Pancreas (tissue), 10 donors: ENCODE measurements at regions not wholly inside any gene's neighbourhood (a gene's known extent, or its start where the extent isn't known, plus 50 kb on each side); places are given as distances from the start of the nearest gene placed in this dataset.

Experiments
- ATAC-seq, 4 donors: fragments of 200-7000 bp; cut with Tn5 transposase; one replicate each; pipeline versions ENCODE4 v1.8.0 to v1.9.1; 2020; ENCODE audit warnings: mild to moderate bottlenecking in 4 of 4, moderate library complexity in 4 of 4
- DNase-seq, 6 donors: peaks; one replicate each; pipeline ENCODE4 v3.0.0-alpha.2; 2020
- FAIRE-seq: peaks from 2 replicates; lab custom pipeline; 2012; peaks lifted over from hg19 to GRCh38; lab: Jason Lieb, UNC
- H3K27ac ChIP-seq, 4 donors: fragments of 200-600 bp; sonication (generic); 1 replicate in 3 of 4; 2 replicates in 1 of 4; pipeline versions ENCODE4 v1.5.0 to v1.8.0; 2020
- H3K27me3 ChIP-seq, 4 donors: fragments of 200-600 bp; one replicate each; pipeline ENCODE4 v1.8.0; 2021
- H3K36me3 ChIP-seq, 3 donors: fragments of 200-600 bp; sonication (generic) in 1 of 3; one replicate each; pipeline versions ENCODE4 v1.5.0 to v1.8.0; 2020 to 2021
- H3K4me1 ChIP-seq, 3 donors: fragments of 200-600 bp; one replicate each; pipeline ENCODE4 v1.8.0; 2021
- H3K4me3 ChIP-seq, 4 donors: fragments of 200-600 bp; sonication (generic) in 2 of 4; one replicate each; pipeline versions ENCODE4 v1.5.0 to v1.8.0; 2020 to 2021
- H3K9me3 ChIP-seq, 4 donors: fragments of 200-600 bp; one replicate each; pipeline ENCODE4 v1.8.0; 2021
- WGBS, 2 donors: extraction: QIAGEN DNeasy Blood & Tissue Kit; methylation state at CpG; one replicate each; pipeline ENCODE4 v1.1.7; 2013; 5-methylcytosine and 5-hydroxymethylcytosine counted together
- intact Hi-C, 3 donors: fragments of 100-400 bp; cut with DNase I; formaldehyde crosslinking; loops; one replicate each; pipeline versions ENCODE4 v1.11.1 to v1.14.2; 2022
- TF ChIP-seq, protein P1 (sequence below), 4 donors: fragments of 200-600 bp; sonication (generic) in 3 of 4; IDR thresholded peaks; one replicate each; pipeline versions ENCODE4 v1.5.0 to v1.8.0; 2021; ENCODE audit warnings: antibody characterized with exemption in 4 of 4
- donor health status: healthy with polysubstance abuse.
- donor health status: DM: no; HTN: no; CAD: no; lungs with moderate emphysema.
- donor health status: DM: no; HTN: no; CAD: no.
- donor health status: control.
- donor health status: control.
- donor health status: Bipolar disorder and iron deficiency.
- donor health status: DM: yes; HTN: yes; CAD: no.
- donor health status: DM: no; HTN: no; CAD: no.
- donor health status: DM: no; HTN: no; CAD: no.
- donor health status: DM: yes; HTN: yes; CAD: no.

- intact Hi-C loops, result no loop called here
- Histone ChIP-seq H3K27me3 (peaks cover 0 to 4% (median 0%) of the 10 kb centered on the region in 4 donors), H3K9me3 (no peaks in the 10 kb centered on the region), H3K4me3 (no peak overlapping the region), H3K36me3 (no peaks in the 10 kb centered on the region), H3K27ac (no peak overlapping the region), H3K4me1 (no peaks in the 10 kb centered on the region)
- FAIRE-seq, result no peak
- TF ChIP-seq, protein P1, sequence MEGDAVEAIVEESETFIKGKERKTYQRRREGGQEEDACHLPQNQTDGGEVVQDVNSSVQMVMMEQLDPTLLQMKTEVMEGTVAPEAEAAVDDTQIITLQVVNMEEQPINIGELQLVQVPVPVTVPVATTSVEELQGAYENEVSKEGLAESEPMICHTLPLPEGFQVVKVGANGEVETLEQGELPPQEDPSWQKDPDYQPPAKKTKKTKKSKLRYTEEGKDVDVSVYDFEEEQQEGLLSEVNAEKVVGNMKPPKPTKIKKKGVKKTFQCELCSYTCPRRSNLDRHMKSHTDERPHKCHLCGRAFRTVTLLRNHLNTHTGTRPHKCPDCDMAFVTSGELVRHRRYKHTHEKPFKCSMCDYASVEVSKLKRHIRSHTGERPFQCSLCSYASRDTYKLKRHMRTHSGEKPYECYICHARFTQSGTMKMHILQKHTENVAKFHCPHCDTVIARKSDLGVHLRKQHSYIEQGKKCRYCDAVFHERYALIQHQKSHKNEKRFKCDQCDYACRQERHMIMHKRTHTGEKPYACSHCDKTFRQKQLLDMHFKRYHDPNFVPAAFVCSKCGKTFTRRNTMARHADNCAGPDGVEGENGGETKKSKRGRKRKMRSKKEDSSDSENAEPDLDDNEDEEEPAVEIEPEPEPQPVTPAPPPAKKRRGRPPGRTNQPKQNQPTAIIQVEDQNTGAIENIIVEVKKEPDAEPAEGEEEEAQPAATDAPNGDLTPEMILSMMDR (IDR thresholded peaks at IDR 0.05), result no peak
- WGBS, 2 donors, result 49 to 59% methylated on average over 3 of the region's 3 CpGs
- ATAC-seq, result no peak
- no peak for DNase-seq
Measured at GRCh38 chr11:82076126-82076525, 657.5 kb downstream of the FAM181B start.

DNA sequence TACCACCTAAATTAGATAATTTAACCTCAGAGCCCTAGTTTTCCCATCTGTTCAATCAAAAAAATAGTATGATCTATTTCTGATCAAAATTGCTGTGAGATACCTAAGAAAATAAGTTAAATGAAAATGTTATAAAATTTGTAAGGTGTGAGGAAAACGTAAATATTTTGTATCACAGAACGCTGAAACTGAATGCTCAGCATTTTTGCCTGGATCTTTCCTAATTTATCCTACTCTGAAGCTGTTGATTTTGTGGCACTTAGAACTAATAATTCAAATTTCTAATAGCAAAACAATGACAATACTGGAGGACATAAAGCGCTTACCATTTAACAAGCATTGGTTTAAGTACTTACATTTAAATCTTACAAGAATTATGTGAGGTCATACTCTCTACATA is 674.2 kb downstream of the FAM181B start:
- Histone ChIP-seq H3K36me3 (no peaks in the 10 kb centered on the region), H3K27ac (no peak overlapping the region), H3K4me3 (no peak overlapping the region), H3K9me3 (no peaks in the 10 kb centered on the region), H3K4me1 (no peaks in the 10 kb centered on the region), H3K27me3 (no peaks in the 10 kb centered on the region)
- TF ChIP-seq, protein P1 (IDR thresholded peaks at IDR 0.05), result no peak
- DNase-seq (no peak), FAIRE-seq (no peak), ATAC-seq (no peak)
- WGBS, 2 donors, result 71 to 75% methylated on average over 3 of the region's 3 CpGs
- intact Hi-C loops, result no loop called here

DNA sequence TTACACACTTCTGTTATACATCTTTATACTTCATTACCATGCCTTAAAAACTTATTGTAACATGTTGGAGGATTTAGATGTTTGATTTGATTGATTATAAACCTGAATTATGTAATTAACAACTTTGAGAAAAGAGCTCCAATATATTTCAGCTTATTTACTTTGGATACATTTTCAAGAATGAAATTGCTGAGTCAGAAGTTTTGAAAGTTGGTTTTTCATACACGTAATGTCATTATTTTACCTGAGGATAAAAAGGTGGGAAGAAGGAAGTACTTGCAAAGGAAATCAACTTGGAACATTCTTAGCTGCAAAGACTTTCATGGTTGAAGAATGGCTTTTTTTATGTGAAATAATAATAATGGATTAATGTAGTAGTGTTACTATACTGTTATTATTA is 677.2 kb downstream of the FAM181B start:
- no peaks in the 10 kb centered on the region for H3K9me3 ChIP-seq
- no peak overlapping the region for H3K27ac ChIP-seq
- DNase-seq (no peak), ATAC-seq (no peak), FAIRE-seq (no peak)
- TF ChIP-seq, protein P1 (IDR thresholded peaks at IDR 0.05), result no peak
- intact Hi-C loops, result no loop called here
- no peaks in the 10 kb centered on the region for H3K4me1 ChIP-seq
- no peaks in the 10 kb centered on the region for H3K36me3 ChIP-seq
- WGBS, 2 donors, result 32 to 38% methylated on average over 1 of the region's 1 CpG
- no peak overlapping the region for H3K4me3 ChIP-seq
- H3K27me3 ChIP-seq, result no peaks in the 10 kb centered on the region

DNA sequence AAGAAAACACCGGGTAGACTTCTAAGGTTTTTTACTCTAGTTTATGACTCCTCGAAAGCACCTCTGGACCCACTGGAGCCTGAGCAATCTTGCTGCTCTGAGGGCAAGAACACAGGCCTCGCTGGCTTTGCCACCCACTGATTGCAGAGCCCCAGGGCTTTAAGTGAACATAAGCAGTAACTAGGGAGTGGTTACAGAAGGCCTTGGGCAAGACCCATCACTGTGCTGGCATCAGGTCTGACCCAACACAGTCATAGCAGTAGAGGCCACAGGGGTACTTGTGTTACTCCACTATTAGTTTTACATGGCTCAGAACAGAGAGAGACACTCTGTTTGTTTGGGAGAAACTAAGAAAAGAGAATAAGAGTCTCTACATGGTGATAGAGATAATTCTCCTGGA is 684.5 kb downstream of the FAM181B start:
- ATAC-seq (no peak), DNase-seq (no peak), FAIRE-seq (no peak)
- H3K27me3 ChIP-seq, result no peaks in the 10 kb centered on the region
- TF ChIP-seq, protein P1 (IDR thresholded peaks at IDR 0.05), result no peak
- no peaks in the 10 kb centered on the region for H3K9me3 ChIP-seq
- H3K4me3 ChIP-seq, result no peak overlapping the region
- H3K36me3 ChIP-seq, result no peaks in the 10 kb centered on the region
- 72 to 89% methylated on average over 3 of the region's 3 CpGs for WGBS, 2 donors
- intact Hi-C loops, result no loop called here
- no peaks in the 10 kb centered on the region for H3K4me1 ChIP-seq
- no peak overlapping the region for H3K27ac ChIP-seq

DNA sequence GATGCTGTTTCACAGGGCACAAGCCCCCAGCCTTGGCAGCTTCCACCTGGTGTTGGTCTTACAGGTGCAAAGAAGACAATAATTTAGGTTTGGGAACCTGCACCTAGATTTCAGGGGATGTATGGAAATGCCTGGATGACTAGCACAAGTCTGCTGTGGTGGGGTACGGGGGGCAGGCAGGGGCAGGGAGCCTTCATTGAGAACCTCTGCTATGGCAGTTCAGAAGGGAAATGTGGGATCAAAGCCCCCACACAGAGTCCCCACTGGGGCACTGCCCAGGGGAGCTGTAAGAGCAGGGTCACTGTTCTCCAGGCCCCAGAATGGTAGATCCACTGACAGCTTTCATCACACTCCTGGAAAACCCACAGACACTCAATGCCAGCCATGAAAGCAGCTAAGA is 686.5 kb downstream of the FAM181B start:
- intact Hi-C loops, result no loop called here
- TF ChIP-seq, protein P1 (IDR thresholded peaks at IDR 0.05), result no peak
- FAIRE-seq (no peak), DNase-seq (peak in 1 of 6 donors; percentile 22), ATAC-seq (no peak)
- no peaks in the 10 kb centered on the region for H3K27me3 ChIP-seq
- H3K4me1 ChIP-seq, result no peaks in the 10 kb centered on the region
- 67 to 86% methylated on average over 1 of the region's 1 CpG for WGBS, 2 donors
- H3K27ac ChIP-seq, result no peak overlapping the region
- no peaks in the 10 kb centered on the region for H3K36me3 ChIP-seq
- no peak overlapping the region for H3K4me3 ChIP-seq
- H3K9me3 ChIP-seq, result no peaks in the 10 kb centered on the region
